D341Med (cell line): ENCODE measurements at regions not wholly inside any gene's neighbourhood (a gene's known extent, or its start where the extent isn't known, plus 50 kb on each side); places are given as distances from the start of the nearest gene placed in this dataset.
"Not testable (repeated sequence)": the region's sequence is repeated elsewhere in the genome, so short reads cannot be mapped to it uniquely, and the experiment has no call there.

ENCODE experiments used
- DNase-seq: peaks from one replicate; pipeline ENCODE4 v3.0.0; 2012; ENCODE audit warnings: low spot score

- DNase-seq, result no peak
Observed at GRCh38 chr14:82987502-82988124, 1454.0 kb upstream of the SEL1L start.

GRCh38 chr14:82994547-82994946, 1460.9 kb upstream of the SEL1L start:
- not testable (repeated sequence) for DNase-seq

- peak; percentile 30 for DNase-seq
Observed at GRCh38 chr14:82999802-83000201, 1466.1 kb upstream of the SEL1L start.

- DNase-seq, result no peak
Observed at GRCh38 chr14:83004456-83005006, 1470.9 kb upstream of the SEL1L start.

- DNase-seq, result peak; percentile 17
Observed at GRCh38 chr14:83006121-83006670, 1472.5 kb upstream of the SEL1L start.

GRCh38 chr14:83007052-83007451, 1473.4 kb upstream of the SEL1L start:
- DNase-seq, result not testable (repeated sequence)

GRCh38 chr14:83007641-83008225, 1474.1 kb upstream of the SEL1L start:
- no peak for DNase-seq

- DNase-seq, result no peak
Observed at GRCh38 chr14:83017296-83017695, 1483.6 kb upstream of the SEL1L start.

- no peak for DNase-seq
Observed at GRCh38 chr14:83019744-83020414, 1486.2 kb upstream of the SEL1L start.

GRCh38 chr14:83021323-83021722, 1487.7 kb upstream of the SEL1L start:
- DNase-seq, result no peak

GRCh38 chr14:83023369-83023768, 1489.7 kb upstream of the SEL1L start:
- DNase-seq, result no peak

GRCh38 chr14:83041224-83041623, 1507.6 kb upstream of the SEL1L start:
- no peak for DNase-seq

- no peak for DNase-seq
Observed at GRCh38 chr14:83042858-83043257, 1509.2 kb upstream of the SEL1L start.

- no peak for DNase-seq
Observed at GRCh38 chr14:83044001-83044400, 1510.3 kb upstream of the SEL1L start.

GRCh38 chr14:83047059-83047830, 1513.6 kb upstream of the SEL1L start:
- no peak for DNase-seq

- no peak for DNase-seq
Observed at GRCh38 chr14:83053022-83053710, 1519.5 kb upstream of the SEL1L start.

GRCh38 chr14:83058068-83058467, 1524.4 kb upstream of the SEL1L start:
- DNase-seq, result no peak

- DNase-seq, result no peak
Observed at GRCh38 chr14:83071888-83072501, 1538.3 kb upstream of the SEL1L start.

- DNase-seq, result no peak
Observed at GRCh38 chr14:83085136-83085535, 1551.5 kb upstream of the SEL1L start.

- no peak for DNase-seq
Observed at GRCh38 chr14:83085725-83086124, 1552.1 kb upstream of the SEL1L start.
